ENCODE measurements at regions not wholly inside any gene's neighbourhood (a gene's known extent, or its start where the extent isn't known, plus 50 kb on each side); places are given as distances from the start of the nearest gene placed in this dataset.

DNA sequence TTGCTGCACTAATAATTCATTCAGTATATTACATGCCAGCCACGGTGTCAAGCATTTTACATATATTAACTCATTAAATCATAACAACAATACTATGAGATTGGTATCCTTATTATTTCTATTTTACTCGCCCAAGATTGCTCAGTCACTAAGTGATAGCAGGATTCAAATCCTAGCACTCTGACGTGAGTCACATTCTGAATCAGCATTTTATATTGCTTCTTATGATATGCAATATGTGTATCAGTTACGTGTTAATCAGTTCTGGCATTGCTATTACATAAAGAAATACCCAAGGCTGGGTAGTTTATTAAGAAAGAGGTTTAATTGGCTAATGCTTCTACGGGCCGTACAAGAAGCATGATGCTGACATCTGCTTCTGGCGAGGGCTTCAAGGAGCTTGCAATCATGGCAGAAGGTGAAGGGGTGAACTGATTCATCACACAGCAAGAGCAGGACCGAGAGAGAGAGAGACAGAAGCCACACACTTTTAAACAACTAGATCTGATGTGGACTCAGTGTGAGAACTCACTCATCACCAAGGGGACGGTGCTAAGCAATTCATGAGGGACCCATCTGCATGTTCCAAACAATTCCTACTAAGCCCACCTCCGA lies 166.5 kb upstream of the TMCO5A start:
- Histone ChIP-seq H3K27me3 (no peaks in the 10 kb centered on the region), H3K9me3 (no peaks in the 10 kb centered on the region), H3K36me3 (no peaks in the 10 kb centered on the region), H3K27ac (no peak overlapping the region), H3K4me3 (no peak overlapping the region), H3K4me1 (peaks cover 0 to 25% (median 8%) of the 10 kb centered on the region in 4 donors)
- intact Hi-C loops (cut with DNase I; ENCODE audit: low total_unique reads): no loop called here
- DNase-seq: no peak
- in situ Hi-C loops (cut with MboI; ENCODE audit: low pct_ligation_motif_present in 1 of 4, low pct_unique_long_range_greater_than_20kb in 1 of 4, low sequenced_read_pairs in 3 of 4): no loop called here
- TF ChIP-seq EP300 (IDR thresholded peaks at IDR 0.05; ENCODE audit: low read depth): no peak
- TF ChIP-seq, protein P1, sequence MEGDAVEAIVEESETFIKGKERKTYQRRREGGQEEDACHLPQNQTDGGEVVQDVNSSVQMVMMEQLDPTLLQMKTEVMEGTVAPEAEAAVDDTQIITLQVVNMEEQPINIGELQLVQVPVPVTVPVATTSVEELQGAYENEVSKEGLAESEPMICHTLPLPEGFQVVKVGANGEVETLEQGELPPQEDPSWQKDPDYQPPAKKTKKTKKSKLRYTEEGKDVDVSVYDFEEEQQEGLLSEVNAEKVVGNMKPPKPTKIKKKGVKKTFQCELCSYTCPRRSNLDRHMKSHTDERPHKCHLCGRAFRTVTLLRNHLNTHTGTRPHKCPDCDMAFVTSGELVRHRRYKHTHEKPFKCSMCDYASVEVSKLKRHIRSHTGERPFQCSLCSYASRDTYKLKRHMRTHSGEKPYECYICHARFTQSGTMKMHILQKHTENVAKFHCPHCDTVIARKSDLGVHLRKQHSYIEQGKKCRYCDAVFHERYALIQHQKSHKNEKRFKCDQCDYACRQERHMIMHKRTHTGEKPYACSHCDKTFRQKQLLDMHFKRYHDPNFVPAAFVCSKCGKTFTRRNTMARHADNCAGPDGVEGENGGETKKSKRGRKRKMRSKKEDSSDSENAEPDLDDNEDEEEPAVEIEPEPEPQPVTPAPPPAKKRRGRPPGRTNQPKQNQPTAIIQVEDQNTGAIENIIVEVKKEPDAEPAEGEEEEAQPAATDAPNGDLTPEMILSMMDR (IDR thresholded peaks at IDR 0.05): no peak
- TF ChIP-seq POLR2AphosphoS5 (IDR thresholded peaks at IDR 0.05): no peak
- TF ChIP-seq POLR2A (IDR thresholded peaks at IDR 0.05): no peak
- 77 to 86% methylated on average over 7 to 10 of the region's 10 CpGs for WGBS, 2 donors (ENCODE audit: low coverage in 1 of 2)

DNA sequence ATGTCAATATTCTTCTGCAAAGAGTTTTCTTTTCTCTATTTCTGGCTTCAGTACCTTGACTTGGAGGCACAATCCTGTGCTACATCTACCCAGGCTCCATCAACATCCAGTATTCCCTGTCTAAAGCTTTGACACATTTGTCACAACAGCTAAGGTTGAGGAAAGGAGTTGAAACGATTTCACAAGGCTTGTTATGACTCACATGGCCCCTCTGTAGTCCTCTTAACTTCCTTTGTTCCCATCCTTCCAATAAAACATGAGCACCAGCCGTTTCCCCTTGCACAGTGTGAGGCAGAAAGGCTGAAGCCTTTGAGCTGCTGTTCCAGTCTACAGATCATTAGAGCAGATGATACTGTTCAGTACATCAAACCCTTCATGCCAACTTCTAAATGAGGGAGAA lies 163.0 kb upstream of the TMCO5A start:
- no peaks in the 10 kb centered on the region for H3K9me3 ChIP-seq
- 10 to 29% methylated on average over 2 of the region's 2 CpGs for WGBS, 2 donors (ENCODE audit: low coverage in 1 of 2)
- DNase-seq: no peak
- intact Hi-C loops (cut with DNase I; ENCODE audit: low total_unique reads): no loop called here
- TF ChIP-seq POLR2AphosphoS5 (IDR thresholded peaks at IDR 0.05) (no peak), POLR2A (IDR thresholded peaks at IDR 0.05) (no peak), EP300 (IDR thresholded peaks at IDR 0.05; ENCODE audit: low read depth) (no peak)
- TF ChIP-seq, protein P1 (IDR thresholded peaks at IDR 0.05): no peak
- no peak overlapping the region for H3K27ac ChIP-seq
- H3K36me3 ChIP-seq: no peaks in the 10 kb centered on the region
- no peak overlapping the region for H3K4me3 ChIP-seq
- H3K4me1 ChIP-seq: no peaks in the 10 kb centered on the region
- H3K27me3 ChIP-seq: no peaks in the 10 kb centered on the region
- in situ Hi-C loops (cut with MboI; ENCODE audit: low pct_ligation_motif_present in 1 of 4, low pct_unique_long_range_greater_than_20kb in 1 of 4, low sequenced_read_pairs in 3 of 4): no loop called here

DNA sequence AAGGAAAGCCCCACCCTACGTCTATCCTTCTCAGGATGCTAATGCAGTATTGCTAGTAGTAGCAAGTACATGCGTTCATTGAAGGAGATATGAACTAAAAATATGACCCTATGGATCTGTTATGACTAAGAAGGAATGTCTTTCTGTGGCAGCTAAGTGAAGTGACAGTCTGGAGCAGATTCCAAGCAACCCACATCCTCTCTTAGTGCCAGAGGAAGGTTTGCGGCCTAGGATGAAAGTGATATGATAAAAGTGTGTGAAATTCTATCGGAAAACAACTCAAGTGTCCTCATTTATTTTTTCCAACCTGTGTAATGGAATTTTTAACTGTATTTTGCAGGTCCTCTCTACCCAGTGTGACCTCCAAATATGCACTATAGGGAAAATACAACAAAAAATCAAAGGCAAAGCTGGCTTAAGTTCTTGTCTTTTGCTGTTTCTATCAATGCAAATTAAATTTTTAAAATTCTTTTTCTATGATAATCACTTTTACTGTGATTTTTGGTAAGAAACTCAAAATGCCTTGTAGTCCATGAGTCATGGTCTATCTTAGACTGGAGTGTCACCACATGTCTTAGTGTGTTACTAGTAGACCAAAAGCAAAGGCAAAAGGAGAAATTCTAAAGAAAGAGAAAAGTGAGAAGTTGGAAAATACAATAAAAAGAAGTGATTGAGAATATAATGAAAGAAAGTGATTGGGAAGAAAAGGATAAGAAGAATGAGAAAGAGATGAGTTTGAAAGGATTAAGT lies 161.2 kb upstream of the TMCO5A start:
- Histone ChIP-seq H3K27me3 (no peaks in the 10 kb centered on the region), H3K4me1 (no peaks in the 10 kb centered on the region), H3K27ac (no peak overlapping the region), H3K4me3 (no peak overlapping the region), H3K9me3 (no peaks in the 10 kb centered on the region), H3K36me3 (no peaks in the 10 kb centered on the region)
- in situ Hi-C loops (cut with MboI; ENCODE audit: low pct_ligation_motif_present in 1 of 4, low pct_unique_long_range_greater_than_20kb in 1 of 4, low sequenced_read_pairs in 3 of 4) (no loop called here), intact Hi-C loops (cut with DNase I; ENCODE audit: low total_unique reads) (no loop called here)
- DNase-seq: no peak
- TF ChIP-seq POLR2A (IDR thresholded peaks at IDR 0.05): no peak
- no peak for TF ChIP-seq EP300 (IDR thresholded peaks at IDR 0.05; ENCODE audit: low read depth)
- TF ChIP-seq, protein P1 (IDR thresholded peaks at IDR 0.05): no peak
- TF ChIP-seq POLR2AphosphoS5 (IDR thresholded peaks at IDR 0.05): no peak
- 81 to 89% methylated on average over 4 of the region's 4 CpGs for WGBS, 2 donors (ENCODE audit: low coverage in 1 of 2)

DNA sequence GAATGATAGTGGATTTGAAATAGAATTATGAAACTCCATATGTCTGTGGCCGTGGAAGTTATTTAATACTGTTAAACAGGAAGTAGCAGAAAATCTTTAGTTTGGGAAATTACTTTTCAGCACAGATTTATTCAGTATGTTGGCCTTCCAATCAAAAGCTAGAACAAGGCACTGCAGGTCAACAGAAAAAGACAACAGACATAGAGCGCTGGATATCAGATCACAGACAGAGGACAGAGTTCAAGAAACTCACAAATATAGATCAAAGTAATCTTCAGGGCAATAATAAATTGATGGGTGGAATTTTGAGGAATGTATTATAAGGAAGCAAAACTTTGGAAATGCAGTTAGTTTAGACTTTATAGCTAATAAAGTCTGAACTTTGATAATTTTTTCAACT lies 159.5 kb upstream of the TMCO5A start:
- Histone ChIP-seq H3K27ac (no peak overlapping the region), H3K36me3 (no peaks in the 10 kb centered on the region), H3K27me3 (no peaks in the 10 kb centered on the region), H3K4me3 (no peak overlapping the region), H3K9me3 (no peaks in the 10 kb centered on the region), H3K4me1 (no peaks in the 10 kb centered on the region)
- intact Hi-C loops (cut with DNase I; ENCODE audit: low total_unique reads) (no loop called here), in situ Hi-C loops (cut with MboI; ENCODE audit: low pct_ligation_motif_present in 1 of 4, low pct_unique_long_range_greater_than_20kb in 1 of 4, low sequenced_read_pairs in 3 of 4) (no loop called here)
- no peak for DNase-seq
- 62 to 86% methylated on average over 2 of the region's 2 CpGs for WGBS, 2 donors (ENCODE audit: low coverage in 1 of 2)
- TF ChIP-seq EP300 (IDR thresholded peaks at IDR 0.05; ENCODE audit: low read depth) (no peak), POLR2AphosphoS5 (IDR thresholded peaks at IDR 0.05) (no peak), POLR2A (IDR thresholded peaks at IDR 0.05) (no peak)
- TF ChIP-seq, protein P1 (IDR thresholded peaks at IDR 0.05): no peak
